Hepatocyte (in vitro differentiated cells): ENCODE measurements at regions not wholly inside any gene's neighbourhood (a gene's known extent, or its start where the extent isn't known, plus 50 kb on each side); places are given as distances from the start of the nearest gene placed in this dataset.

Source experiments
- DNase-seq: peaks from one replicate; pipeline ENCODE4 v3.0.0-alpha.2; 2016; ENCODE audit warnings: low spot score
- H2AFZ ChIP-seq: fragments of 200-600 bp; sonication (generic); 2 replicates; pipeline ENCODE4 v1.6.0; 2016; ENCODE audit warnings: antibody characterized with exemption, mild to moderate bottlenecking
- H3K27ac ChIP-seq: fragments of 200-600 bp; sonication (generic); 2 replicates; pipeline ENCODE4 v1.5.1; 2016; ENCODE audit warnings: mild to moderate bottlenecking
- H3K27me3 ChIP-seq: fragments of 200-600 bp; sonication (generic); 2 replicates; pipeline ENCODE4 v1.6.1; 2016
- H3K36me3 ChIP-seq: fragments of 200-600 bp; sonication (generic); replicated peaks from 2 replicates; pipeline ENCODE4 v1.5.1; 2016; ENCODE audit warnings: low read depth; ENCODE audit not compliant: insufficient read depth
- H3K4me1 ChIP-seq: fragments of 200-600 bp; sonication (generic); 2 replicates; pipeline ENCODE4 v1.5.1; 2016; ENCODE audit warnings: mild to moderate bottlenecking, moderate library complexity; ENCODE audit not compliant: insufficient read depth
- H3K4me2 ChIP-seq: fragments of 200-600 bp; sonication (generic); 2 replicates; pipeline ENCODE4 v1.6.0; 2016
- H3K4me3 ChIP-seq: fragments of 200-600 bp; sonication (generic); 2 replicates; pipeline ENCODE4 v1.5.1; 2016; ENCODE audit warnings: mild to moderate bottlenecking
- H3K79me2 ChIP-seq: fragments of 200-600 bp; sonication (generic); 2 replicates; pipeline ENCODE4 v1.6.0; 2017; ENCODE audit warnings: mild to moderate bottlenecking
- H3K9me2 ChIP-seq: fragments of 200-600 bp; sonication (generic); replicated peaks from 2 replicates; pipeline ENCODE4 v1.6.0; 2017; ENCODE audit warnings: mild to moderate bottlenecking; ENCODE audit not compliant: insufficient read depth
- H3K9me3 ChIP-seq: fragments of 200-600 bp; sonication (generic); 2 replicates; pipeline ENCODE4 v1.5.1; 2016; ENCODE audit warnings: low read depth, mild to moderate bottlenecking
- H4K20me1 ChIP-seq: fragments of 200-600 bp; sonication (generic); 2 replicates; pipeline ENCODE4 v1.6.0; 2016; ENCODE audit warnings: mild to moderate bottlenecking; ENCODE audit not compliant: insufficient read depth, poor library complexity, severe bottlenecking
- EZH2 ChIP-seq: fragments of 200-600 bp; sonication (generic); IDR thresholded peaks from 2 replicates; pipeline ENCODE4 v1.6.1; 2016; ENCODE audit warnings: antibody characterized with exemption, mild to moderate bottlenecking, borderline replicate concordance
- EZH2phosphoT487 ChIP-seq: fragments of 200-600 bp; sonication (generic); IDR thresholded peaks from one replicate; pipeline ENCODE4 v1.6.1; 2018; ENCODE audit warnings: antibody characterized with exemption, mild to moderate bottlenecking, low read depth, moderate library complexity; ENCODE audit not compliant: unreplicated experiment, severe bottlenecking
- WGBS: methylation state at CpG from one replicate; pipeline ENCODE4 v1.1.6; 2016; ENCODE audit warnings: low lambda C conversion rate; ENCODE audit errors: missing lambda C conversion rate; 5-methylcytosine and 5-hydroxymethylcytosine counted together
- TF ChIP-seq, protein P1 (sequence below): fragments of 200-600 bp; sonication (generic); IDR thresholded peaks from 2 replicates; pipeline ENCODE4 v1.5.1; 2016; ENCODE audit warnings: antibody characterized with exemption, mild to moderate bottlenecking; ENCODE audit not compliant: poor library complexity

GRCh38 chr1:30572192-30572591 lies 151.2 kb downstream of the MATN1 start:
- Histone ChIP-seq H3K9me3 (no peaks in the 10 kb centered on the region), H3K36me3 (no peaks in the 10 kb centered on the region), H3K27ac (no peak overlapping the region), H2AFZ (no peak overlapping the region), H3K4me1 (no peaks in the 10 kb centered on the region), H3K4me3 (no peak overlapping the region), H4K20me1 (no peaks in the 10 kb centered on the region), H3K27me3 (peaks cover 4% of the 10 kb centered on the region), H3K79me2 (no peaks in the 10 kb centered on the region), H3K9me2 (no peaks in the 10 kb centered on the region), H3K4me2 (no peak overlapping the region)
- no peak for TF ChIP-seq EZH2phosphoT487
- TF ChIP-seq, protein P1, sequence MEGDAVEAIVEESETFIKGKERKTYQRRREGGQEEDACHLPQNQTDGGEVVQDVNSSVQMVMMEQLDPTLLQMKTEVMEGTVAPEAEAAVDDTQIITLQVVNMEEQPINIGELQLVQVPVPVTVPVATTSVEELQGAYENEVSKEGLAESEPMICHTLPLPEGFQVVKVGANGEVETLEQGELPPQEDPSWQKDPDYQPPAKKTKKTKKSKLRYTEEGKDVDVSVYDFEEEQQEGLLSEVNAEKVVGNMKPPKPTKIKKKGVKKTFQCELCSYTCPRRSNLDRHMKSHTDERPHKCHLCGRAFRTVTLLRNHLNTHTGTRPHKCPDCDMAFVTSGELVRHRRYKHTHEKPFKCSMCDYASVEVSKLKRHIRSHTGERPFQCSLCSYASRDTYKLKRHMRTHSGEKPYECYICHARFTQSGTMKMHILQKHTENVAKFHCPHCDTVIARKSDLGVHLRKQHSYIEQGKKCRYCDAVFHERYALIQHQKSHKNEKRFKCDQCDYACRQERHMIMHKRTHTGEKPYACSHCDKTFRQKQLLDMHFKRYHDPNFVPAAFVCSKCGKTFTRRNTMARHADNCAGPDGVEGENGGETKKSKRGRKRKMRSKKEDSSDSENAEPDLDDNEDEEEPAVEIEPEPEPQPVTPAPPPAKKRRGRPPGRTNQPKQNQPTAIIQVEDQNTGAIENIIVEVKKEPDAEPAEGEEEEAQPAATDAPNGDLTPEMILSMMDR = no peak
- no peak for TF ChIP-seq EZH2
- DNase-seq = no peak

DNA sequence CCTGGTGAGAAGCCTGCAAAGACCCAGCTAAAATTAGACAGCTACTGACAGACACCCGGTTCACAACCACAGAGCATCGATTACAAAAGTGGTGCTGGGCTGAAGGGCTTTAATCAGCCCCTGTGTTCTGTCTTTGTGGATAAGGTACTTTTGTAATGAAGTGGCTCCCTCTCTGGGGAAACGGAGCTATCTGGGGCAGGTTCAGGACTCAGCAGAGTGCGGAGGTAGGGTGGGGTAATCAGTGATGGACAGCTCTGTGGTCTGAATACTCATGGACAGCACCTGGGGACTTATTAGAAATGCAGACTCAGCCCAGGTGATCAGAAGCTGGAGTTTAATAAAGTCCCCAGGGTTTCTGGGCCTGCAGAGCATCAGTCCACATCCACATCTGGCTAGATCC lies 152.0 kb downstream of the MATN1 start:
- Histone ChIP-seq H3K79me2 (no peaks in the 10 kb centered on the region), H3K9me3 (no peaks in the 10 kb centered on the region), H3K27me3 (peaks cover 4% of the 10 kb centered on the region), H4K20me1 (no peaks in the 10 kb centered on the region), H3K4me3 (no peak overlapping the region), H3K36me3 (no peaks in the 10 kb centered on the region), H3K9me2 (no peaks in the 10 kb centered on the region), H2AFZ (no peak overlapping the region), H3K4me1 (no peaks in the 10 kb centered on the region), H3K27ac (no peak overlapping the region), H3K4me2 (no peak overlapping the region)
- WGBS = 66% methylated on average over 4 of the region's 4 CpGs
- TF ChIP-seq, protein P1 = no peak
- TF ChIP-seq EZH2 (no peak), EZH2phosphoT487 (no peak)
- no peak for DNase-seq

- Histone ChIP-seq H3K4me1 (no peaks in the 10 kb centered on the region), H2AFZ (no peak overlapping the region), H3K79me2 (no peaks in the 10 kb centered on the region), H3K9me2 (no peaks in the 10 kb centered on the region), H3K4me3 (no peak overlapping the region), H3K27me3 (peaks cover 4% of the 10 kb centered on the region), H4K20me1 (no peaks in the 10 kb centered on the region), H3K27ac (no peak overlapping the region), H3K9me3 (no peaks in the 10 kb centered on the region), H3K36me3 (no peaks in the 10 kb centered on the region), H3K4me2 (no peak overlapping the region)
- 83% methylated on average over 3 of the region's 3 CpGs for WGBS
- TF ChIP-seq, protein P1 = no peak
- no peak for TF ChIP-seq EZH2phosphoT487
- no peak for TF ChIP-seq EZH2
- DNase-seq = no peak
These were observed 154.0 kb downstream of the MATN1 start for GRCh38 chr1:30569384-30569783.

GRCh38 chr1:30562559-30562958 lies 160.8 kb downstream of the MATN1 start:
- H3K4me3 ChIP-seq = no peak overlapping the region
- no peak for DNase-seq
- no peak overlapping the region for H3K4me2 ChIP-seq
- H3K36me3 ChIP-seq = no peaks in the 10 kb centered on the region
- no peaks in the 10 kb centered on the region for H3K9me2 ChIP-seq
- no peaks in the 10 kb centered on the region for H3K27me3 ChIP-seq
- peaks cover 15% of the 10 kb centered on the region for H3K9me3 ChIP-seq
- H2AFZ ChIP-seq = no peak overlapping the region
- no peak for TF ChIP-seq EZH2phosphoT487
- TF ChIP-seq EZH2 = no peak
- H3K79me2 ChIP-seq = no peaks in the 10 kb centered on the region
- no peaks in the 10 kb centered on the region for H3K4me1 ChIP-seq
- no peaks in the 10 kb centered on the region for H4K20me1 ChIP-seq
- H3K27ac ChIP-seq = no peak overlapping the region
